Astrocyte of the cerebellum (primary cell): ENCODE measurements at regions not wholly inside any gene's neighbourhood (a gene's known extent, or its start where the extent isn't known, plus 50 kb on each side); places are given as distances from the start of the nearest gene placed in this dataset.

Experiments
- DNase-seq: peaks from one replicate; pipeline ENCODE4 v3.0.0-alpha.2; 2011; ENCODE audit warnings: low read depth
- H3K4me3 ChIP-seq: 2 replicates; pipeline ENCODE4 v1.5.1; 2011; ENCODE audit warnings: mild to moderate bottlenecking, low read depth, low read length, moderate library complexity
- in situ Hi-C: cut with HindIII; loops from 2 replicates; pipeline ENCODE4 v1.10.0; 2017; ENCODE audit warnings: low sequenced_read_pairs
- TF ChIP-seq, protein P1 (sequence below): IDR thresholded peaks from 2 replicates; pipeline ENCODE4 v1.5.1; 2012; ENCODE audit warnings: low read length, low read depth, moderate library complexity, mild to moderate bottlenecking; ENCODE audit errors: missing control alignments

DNA sequence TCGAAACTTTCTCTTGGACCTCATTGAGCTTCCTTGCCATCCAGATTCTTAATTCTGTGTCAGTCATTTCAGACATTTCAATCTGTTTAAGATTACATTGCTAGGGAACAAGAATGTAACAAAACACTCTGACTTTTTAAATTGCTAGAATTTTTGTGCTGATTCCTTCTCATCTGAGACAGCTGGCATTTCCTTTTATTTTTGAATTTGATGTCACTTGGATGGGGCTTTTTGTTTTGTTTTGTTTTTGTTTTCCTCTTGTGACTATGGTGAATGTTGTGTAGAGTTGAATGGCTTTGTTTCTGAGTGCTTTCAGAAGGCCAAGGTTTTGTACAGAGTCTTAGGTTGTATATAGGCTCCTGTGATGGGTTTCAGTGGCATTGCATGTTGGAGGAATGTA is 1129.3 kb downstream of the NAALADL2 start:
- no peak overlapping the region for H3K4me3 ChIP-seq
- in situ Hi-C loops, result no loop called here
- no peak for DNase-seq
- TF ChIP-seq, protein P1, sequence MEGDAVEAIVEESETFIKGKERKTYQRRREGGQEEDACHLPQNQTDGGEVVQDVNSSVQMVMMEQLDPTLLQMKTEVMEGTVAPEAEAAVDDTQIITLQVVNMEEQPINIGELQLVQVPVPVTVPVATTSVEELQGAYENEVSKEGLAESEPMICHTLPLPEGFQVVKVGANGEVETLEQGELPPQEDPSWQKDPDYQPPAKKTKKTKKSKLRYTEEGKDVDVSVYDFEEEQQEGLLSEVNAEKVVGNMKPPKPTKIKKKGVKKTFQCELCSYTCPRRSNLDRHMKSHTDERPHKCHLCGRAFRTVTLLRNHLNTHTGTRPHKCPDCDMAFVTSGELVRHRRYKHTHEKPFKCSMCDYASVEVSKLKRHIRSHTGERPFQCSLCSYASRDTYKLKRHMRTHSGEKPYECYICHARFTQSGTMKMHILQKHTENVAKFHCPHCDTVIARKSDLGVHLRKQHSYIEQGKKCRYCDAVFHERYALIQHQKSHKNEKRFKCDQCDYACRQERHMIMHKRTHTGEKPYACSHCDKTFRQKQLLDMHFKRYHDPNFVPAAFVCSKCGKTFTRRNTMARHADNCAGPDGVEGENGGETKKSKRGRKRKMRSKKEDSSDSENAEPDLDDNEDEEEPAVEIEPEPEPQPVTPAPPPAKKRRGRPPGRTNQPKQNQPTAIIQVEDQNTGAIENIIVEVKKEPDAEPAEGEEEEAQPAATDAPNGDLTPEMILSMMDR, result no peak

DNA sequence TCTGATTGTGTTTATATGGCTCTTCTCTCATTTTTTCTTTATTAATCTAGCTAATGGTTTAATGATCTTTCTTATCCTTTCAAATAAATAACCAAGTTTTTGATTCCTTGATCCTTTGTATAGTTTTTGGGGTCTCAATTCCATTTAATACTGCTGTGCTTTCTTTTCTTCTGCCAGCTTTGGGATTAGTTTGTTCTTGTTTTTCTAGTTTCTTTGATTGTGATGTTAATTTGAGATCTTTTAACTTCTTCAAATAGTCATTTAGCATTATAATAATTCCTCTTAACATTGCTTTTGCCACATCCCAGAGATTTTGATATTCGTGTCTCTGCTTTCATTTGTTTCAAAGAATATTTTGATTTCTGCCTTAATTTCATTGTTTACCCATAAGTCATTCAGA is 1126.6 kb downstream of the NAALADL2 start:
- TF ChIP-seq, protein P1, result no peak
- DNase-seq, result no peak
- in situ Hi-C loops, result no loop called here
- H3K4me3 ChIP-seq, result no peak overlapping the region

DNA sequence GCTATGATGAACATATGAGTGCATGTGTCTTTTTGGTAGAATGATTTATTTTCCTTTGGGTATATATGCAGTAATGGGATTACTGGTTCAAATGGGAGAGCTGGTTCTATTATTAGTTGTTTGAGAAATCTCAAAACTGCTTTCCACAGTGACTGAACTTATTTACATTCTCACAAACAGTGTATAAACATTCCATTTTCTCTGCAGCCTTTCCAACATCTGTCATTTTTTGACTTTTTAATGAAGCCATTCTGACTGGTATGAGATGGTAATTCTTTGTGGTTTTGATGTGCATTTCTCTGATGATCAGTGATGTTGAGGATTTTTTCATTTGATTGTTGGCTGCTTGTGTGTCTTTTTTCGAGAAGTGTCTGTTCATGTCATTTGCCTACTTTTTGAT is 1124.2 kb downstream of the NAALADL2 start:
- TF ChIP-seq, protein P1, result no peak
- H3K4me3 ChIP-seq, result no peak overlapping the region
- in situ Hi-C loops, result no loop called here
- DNase-seq, result no peak

DNA sequence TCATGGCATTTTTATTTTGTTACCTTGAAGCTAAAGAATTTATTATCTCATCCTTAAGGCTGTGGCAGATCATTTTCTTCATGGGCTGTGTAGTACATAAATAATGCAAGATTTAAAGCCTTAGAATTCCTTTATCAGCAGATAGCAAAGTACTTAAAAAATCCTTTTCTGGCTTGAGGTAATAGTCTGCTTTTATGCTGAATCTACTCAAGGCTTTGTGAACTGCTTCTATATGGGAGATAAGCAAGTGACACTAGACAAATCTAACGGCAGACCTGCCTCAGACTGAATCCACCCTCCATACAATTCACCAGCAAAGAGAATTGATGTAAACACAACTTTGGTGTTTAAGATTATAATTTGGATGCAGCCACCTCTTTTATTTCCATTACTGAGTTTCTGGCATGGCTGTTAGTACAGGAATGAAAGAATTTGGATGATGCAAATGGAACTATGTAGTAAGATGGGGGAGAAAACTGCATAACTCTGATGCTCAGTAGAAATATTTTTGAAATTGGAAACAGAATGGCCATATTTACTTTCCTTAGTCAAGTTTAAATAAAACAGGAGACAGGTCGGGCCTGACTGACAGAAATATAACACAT is 1121.5 kb downstream of the NAALADL2 start:
- in situ Hi-C loops, result no loop called here

DNA sequence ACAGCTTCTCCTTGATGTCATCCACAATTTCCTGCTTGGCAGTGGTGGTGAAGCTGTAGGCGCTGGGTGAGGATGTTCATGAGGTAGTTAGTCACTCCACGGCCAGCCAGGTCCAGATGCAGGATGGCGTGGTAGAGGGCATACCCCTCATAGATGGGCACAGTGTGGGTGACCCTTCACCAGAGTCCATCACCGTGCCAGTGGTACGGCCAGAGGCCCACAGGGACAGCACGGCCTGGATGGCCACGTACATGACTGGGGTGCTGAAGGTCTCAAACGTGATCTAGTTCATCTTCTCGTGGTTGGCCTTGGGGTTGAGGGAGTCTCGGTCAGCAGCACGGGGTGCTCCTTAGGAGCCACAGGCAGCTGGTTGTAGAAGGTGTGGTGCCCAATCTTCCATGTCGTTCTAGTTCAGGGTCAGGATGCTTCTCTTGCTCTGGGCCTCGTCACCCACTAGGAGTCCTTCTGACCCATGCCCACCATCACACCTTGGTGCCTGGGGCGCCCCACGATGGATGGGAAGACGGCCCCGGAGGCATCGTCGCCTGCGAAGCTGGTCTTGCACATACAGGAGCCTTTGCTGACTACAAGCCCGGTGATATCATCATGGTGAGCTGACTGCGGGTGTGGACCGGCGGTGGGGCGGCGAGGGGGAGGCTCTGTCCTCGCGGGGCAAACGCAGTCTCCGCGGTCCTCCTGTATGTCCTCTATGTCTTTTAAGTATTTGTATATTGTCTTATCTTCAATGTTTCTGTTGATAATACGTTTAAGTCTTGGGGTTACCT is 1119.0 kb downstream of the NAALADL2 start:
- in situ Hi-C loops, result no loop called here
- no peak for DNase-seq
- H3K4me3 ChIP-seq, result no peak overlapping the region
- TF ChIP-seq, protein P1, result no peak

More for the DNA sequence above, 1121.5 kb downstream of the NAALADL2 start:
- TF ChIP-seq, protein P1, result no peak
- no peak for DNase-seq
- H3K4me3 ChIP-seq, result no peak overlapping the region

DNA sequence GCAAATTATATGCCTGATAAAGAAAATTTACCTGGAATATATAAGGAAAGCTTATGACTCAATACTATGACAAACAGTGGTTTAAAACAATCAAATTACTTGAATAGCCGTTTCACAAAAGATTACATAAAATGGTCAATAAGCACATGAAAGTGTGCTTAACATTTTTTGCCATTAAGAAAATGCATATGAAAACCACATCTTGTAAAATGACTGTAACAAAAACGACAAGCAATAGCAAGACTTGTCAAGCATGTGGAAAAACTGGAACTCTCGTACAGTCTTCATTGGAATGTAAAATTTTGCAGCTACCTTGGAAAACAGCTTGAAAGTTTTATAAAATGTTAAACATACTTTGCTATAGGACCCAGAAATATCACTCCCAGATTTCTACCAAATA is 1110.3 kb downstream of the NAALADL2 start:
- no peak overlapping the region for H3K4me3 ChIP-seq
- in situ Hi-C loops, result no loop called here
- DNase-seq, result no peak
- TF ChIP-seq, protein P1, result no peak
